Progenitor cell of endocrine pancreas (in vitro differentiated cells): ENCODE measurements at regions not wholly inside any gene's neighbourhood (a gene's known extent, or its start where the extent isn't known, plus 50 kb on each side); places are given as distances from the start of the nearest gene placed in this dataset.

ENCODE experiments used
- DNase-seq: peaks from one replicate; pipeline ENCODE4 v3.0.0; 2021; ENCODE audit warnings: low spot score; ENCODE audit not compliant: unreplicated experiment
- H3K27ac Mint-ChIP-seq: 2 replicates; pipeline ENCODE4 v1.8.0; 2021; ENCODE audit warnings: mild to moderate bottlenecking, moderate library complexity, mixed read lengths
- H3K27me3 Mint-ChIP-seq: 2 replicates; pipeline ENCODE4 v1.8.0; 2021; ENCODE audit warnings: mixed read lengths
- H3K36me3 Mint-ChIP-seq: 2 replicates; pipeline ENCODE4 v1.8.0; 2022; ENCODE audit warnings: mixed read lengths; ENCODE audit not compliant: insufficient read depth
- H3K4me1 Mint-ChIP-seq: 2 replicates; pipeline ENCODE4 v1.8.0; 2021; ENCODE audit warnings: low read depth, mixed read lengths
- H3K4me3 Mint-ChIP-seq: 2 replicates; pipeline ENCODE4 v1.8.0; 2021; ENCODE audit warnings: low read depth, mild to moderate bottlenecking, moderate library complexity, mixed read lengths
- H3K9me3 Mint-ChIP-seq: 2 replicates; pipeline ENCODE4 v1.8.0; 2021; ENCODE audit warnings: low read depth, mixed read lengths
- TF ChIP-seq, protein P1 (sequence below): fragments of 200-600 bp; sonication (generic); IDR thresholded peaks from one replicate; pipeline ENCODE4 v1.5.0; 2021; ENCODE audit warnings: antibody characterized with exemption, mild to moderate bottlenecking; ENCODE audit not compliant: unreplicated experiment

- H3K4me1 Mint-ChIP-seq: peaks cover 2% of the 10 kb centered on the region
- peaks cover 19% of the 10 kb centered on the region for H3K27me3 Mint-ChIP-seq
- no peaks in the 10 kb centered on the region for H3K36me3 Mint-ChIP-seq
- H3K4me3 Mint-ChIP-seq: no peak overlapping the region
- no peak overlapping the region for H3K27ac Mint-ChIP-seq
- DNase-seq: no peak
- H3K9me3 Mint-ChIP-seq: no peaks in the 10 kb centered on the region
- TF ChIP-seq, protein P1, sequence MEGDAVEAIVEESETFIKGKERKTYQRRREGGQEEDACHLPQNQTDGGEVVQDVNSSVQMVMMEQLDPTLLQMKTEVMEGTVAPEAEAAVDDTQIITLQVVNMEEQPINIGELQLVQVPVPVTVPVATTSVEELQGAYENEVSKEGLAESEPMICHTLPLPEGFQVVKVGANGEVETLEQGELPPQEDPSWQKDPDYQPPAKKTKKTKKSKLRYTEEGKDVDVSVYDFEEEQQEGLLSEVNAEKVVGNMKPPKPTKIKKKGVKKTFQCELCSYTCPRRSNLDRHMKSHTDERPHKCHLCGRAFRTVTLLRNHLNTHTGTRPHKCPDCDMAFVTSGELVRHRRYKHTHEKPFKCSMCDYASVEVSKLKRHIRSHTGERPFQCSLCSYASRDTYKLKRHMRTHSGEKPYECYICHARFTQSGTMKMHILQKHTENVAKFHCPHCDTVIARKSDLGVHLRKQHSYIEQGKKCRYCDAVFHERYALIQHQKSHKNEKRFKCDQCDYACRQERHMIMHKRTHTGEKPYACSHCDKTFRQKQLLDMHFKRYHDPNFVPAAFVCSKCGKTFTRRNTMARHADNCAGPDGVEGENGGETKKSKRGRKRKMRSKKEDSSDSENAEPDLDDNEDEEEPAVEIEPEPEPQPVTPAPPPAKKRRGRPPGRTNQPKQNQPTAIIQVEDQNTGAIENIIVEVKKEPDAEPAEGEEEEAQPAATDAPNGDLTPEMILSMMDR: no peak
These were observed 101.6 kb downstream of the METRNL start for GRCh38 chr17:83180996-83181481.

DNA sequence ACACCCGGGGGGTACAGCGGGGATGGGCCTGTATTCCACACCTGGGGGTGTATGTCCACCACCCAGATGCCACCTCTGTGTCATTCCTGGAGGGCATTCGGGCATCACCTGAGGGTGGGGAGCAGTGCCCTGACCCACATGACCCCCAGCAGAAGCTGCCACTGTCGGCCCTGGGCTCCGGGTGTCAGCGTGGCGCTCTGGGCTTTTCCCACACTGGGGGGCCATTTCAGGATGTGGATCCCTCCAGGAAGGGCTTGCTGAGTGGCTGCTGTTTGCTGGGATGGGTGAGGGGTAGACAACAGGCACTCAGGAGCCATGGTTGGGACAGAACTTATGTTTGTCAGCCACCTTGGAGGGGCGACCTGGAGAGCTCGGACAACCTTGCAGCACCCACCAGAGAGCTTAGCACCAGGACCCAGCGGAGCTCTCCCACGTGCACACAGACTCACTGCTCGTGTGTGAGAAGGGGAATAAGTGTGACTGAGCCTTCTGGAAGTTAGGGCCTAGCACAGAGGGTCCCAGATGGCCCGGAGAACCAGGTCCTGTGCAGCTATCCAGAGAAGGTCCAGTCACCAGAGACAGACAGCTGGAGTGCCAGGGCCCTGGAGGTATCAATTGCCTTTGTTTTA is 102.7 kb downstream of the METRNL start:
- no peak overlapping the region for H3K27ac Mint-ChIP-seq
- TF ChIP-seq, protein P1: no peak
- H3K4me1 Mint-ChIP-seq: peaks cover 2% of the 10 kb centered on the region
- DNase-seq: no peak
- no peak overlapping the region for H3K4me3 Mint-ChIP-seq
- H3K36me3 Mint-ChIP-seq: no peaks in the 10 kb centered on the region
- H3K27me3 Mint-ChIP-seq: peaks cover 17% of the 10 kb centered on the region
- H3K9me3 Mint-ChIP-seq: no peaks in the 10 kb centered on the region

GRCh38 chr17:83182620-83183101 is 103.3 kb downstream of the METRNL start:
- Mint-ChIP-seq H3K4me1 (peaks cover 2% of the 10 kb centered on the region), H3K27ac (no peak overlapping the region), H3K9me3 (no peaks in the 10 kb centered on the region), H3K4me3 (no peak overlapping the region), H3K27me3 (peaks cover 13% of the 10 kb centered on the region), H3K36me3 (no peaks in the 10 kb centered on the region)
- DNase-seq: no peak
- TF ChIP-seq, protein P1: no peak

DNA sequence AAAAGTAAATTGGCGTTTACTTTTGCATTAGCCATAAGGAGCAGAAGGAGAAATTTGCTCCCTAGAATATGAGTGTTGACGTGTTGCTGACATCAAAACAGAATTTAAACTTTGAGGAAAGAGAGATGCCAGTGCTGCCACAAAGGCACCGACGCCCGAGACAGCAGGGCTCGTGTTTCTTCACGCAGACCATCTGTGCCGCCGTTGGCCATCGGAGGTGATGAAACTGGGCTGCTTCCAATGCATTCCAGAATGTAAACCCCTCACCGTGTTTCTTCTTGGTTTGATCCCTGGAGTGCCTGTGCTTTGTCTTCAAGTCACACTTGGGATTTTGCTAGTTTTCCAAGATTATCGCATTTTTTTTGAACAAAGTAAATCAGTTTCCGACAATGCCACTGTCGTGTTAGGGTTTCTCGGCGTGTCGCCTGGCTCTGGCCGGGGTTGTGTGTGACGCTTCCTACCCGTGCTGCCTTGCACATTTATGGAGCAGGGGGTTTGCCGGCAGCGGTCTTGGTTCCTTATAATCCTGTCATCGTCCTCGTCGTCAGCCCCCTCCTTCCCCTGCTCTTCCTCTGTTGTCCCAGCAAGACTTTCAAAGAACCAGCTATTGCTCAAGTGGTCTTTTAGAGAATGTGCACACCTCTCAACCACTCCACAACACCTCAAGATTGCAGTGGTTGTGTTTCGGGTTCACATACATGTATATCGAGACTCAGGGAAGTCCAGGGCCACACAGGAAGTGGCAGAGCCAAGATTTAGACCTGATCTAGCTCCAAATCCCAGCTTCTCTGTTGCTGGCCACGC is 103.9 kb downstream of the METRNL start:
- Mint-ChIP-seq H3K36me3 (no peaks in the 10 kb centered on the region), H3K27me3 (peaks cover 13% of the 10 kb centered on the region), H3K4me1 (peaks cover 2% of the 10 kb centered on the region), H3K9me3 (peaks cover 3% of the 10 kb centered on the region), H3K27ac (no peak overlapping the region), H3K4me3 (no peak overlapping the region)
- TF ChIP-seq, protein P1: no peak
- DNase-seq: no peak

DNA sequence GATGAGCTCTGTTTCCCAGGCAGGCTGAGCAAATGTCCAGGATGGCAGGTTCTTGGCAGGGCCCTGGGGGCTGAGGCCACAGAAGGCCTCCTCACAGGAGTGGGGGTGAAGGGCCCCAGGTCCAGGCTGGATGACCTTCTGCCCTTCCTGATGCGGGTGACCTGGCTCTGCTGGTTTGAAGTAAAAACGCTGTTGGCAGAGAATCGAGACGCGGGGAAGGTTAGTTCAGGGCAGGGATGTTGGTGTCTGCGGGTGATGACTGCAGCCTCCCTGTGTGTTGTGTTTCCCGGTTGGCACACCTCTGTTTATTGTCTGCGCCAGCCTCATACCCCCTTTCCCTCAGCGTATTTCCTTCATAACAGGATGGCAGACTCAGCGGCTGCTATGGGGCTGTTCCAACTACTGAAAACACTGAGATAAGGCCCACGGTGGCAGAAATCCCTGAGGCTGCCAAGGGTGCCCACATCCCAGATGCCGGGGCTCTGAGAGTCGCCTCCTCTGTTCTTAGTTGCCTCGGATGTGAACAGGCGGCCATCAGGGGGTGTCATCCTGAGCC is 104.6 kb downstream of the METRNL start:
- H3K36me3 Mint-ChIP-seq: no peaks in the 10 kb centered on the region
- no peak for DNase-seq
- peaks cover 3% of the 10 kb centered on the region for H3K9me3 Mint-ChIP-seq
- peaks cover 13% of the 10 kb centered on the region for H3K27me3 Mint-ChIP-seq
- H3K4me3 Mint-ChIP-seq: no peak overlapping the region
- no peak overlapping the region for H3K27ac Mint-ChIP-seq
- TF ChIP-seq, protein P1: no peak
- peaks cover 1% of the 10 kb centered on the region for H3K4me1 Mint-ChIP-seq
